Astrocyte (in vitro differentiated cells and primary cell): ENCODE measurements at regions not wholly inside any gene's neighbourhood (a gene's known extent, or its start where the extent isn't known, plus 50 kb on each side); places are given as distances from the start of the nearest gene placed in this dataset.

ENCODE experiments used
- CTCF ChIP-seq: IDR thresholded peaks from 2 replicates; pipeline ENCODE4 v1.5.1; 2011; ENCODE audit warnings: low read depth, mild to moderate bottlenecking, inconsistent platforms, low read length, moderate library complexity; ENCODE audit not compliant: insufficient read depth
- EZH2 ChIP-seq: IDR thresholded peaks from 2 replicates; pipeline ENCODE4 v1.6.1; 2012; ENCODE audit warnings: mild to moderate bottlenecking, low read length, inconsistent platforms; ENCODE audit not compliant: insufficient read depth

GRCh38 chr4:164405774-164406173 lies 348.2 kb upstream of the SMIM31 start:
- no peak for TF ChIP-seq CTCF
- TF ChIP-seq EZH2: no peak
